ENCODE measurements at regions not wholly inside any gene's neighbourhood (a gene's known extent, or its start where the extent isn't known, plus 50 kb on each side); places are given as distances from the start of the nearest gene placed in this dataset.

DNA sequence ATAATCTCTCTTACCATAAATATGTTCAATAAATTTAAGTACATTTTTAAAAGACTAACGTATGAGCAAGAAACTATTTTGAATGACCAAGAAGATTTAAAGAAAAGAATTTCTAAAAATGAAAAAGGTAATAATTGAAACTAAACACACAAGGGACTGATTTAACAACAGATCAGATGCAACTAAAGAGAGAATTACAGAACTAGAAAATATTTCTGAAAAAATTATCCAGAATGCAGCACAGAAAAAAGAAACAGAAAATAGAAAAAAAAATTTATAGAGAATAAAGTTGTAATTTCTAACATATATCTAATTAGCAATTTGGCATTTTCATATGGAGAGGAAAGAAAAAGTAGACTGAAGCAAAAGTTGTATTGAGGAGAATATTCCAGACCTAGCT, 269.3 kb downstream of the TLE1 start:
- ChIA-PET POLR2A (no interaction called here), CTCF (interaction anchor here (0.6 kb wide), 1 partner anchor 247 kb away, joined by 5 read pairs; no protein-coding TSS in a partner anchor)
- Histone ChIP-seq H3K27ac (ENCODE audit: low read length) (no peak overlapping the region), H3K4me3 (ENCODE audit: low read depth in 2 of 2, low read length in 2 of 2) (no peak overlapping the region), H3K4me1 (ENCODE audit: control insufficient read depth, insufficient read depth, low read length) (no peaks in the 10 kb centered on the region), H3K27me3 (ENCODE audit: control insufficient read depth, insufficient read depth, low read length) (no peaks in the 10 kb centered on the region), H3K9me3 (ENCODE audit: control insufficient read depth, insufficient read depth, low read depth, low read length) (no peaks in the 10 kb centered on the region), H3K36me3 (ENCODE audit: control insufficient read depth, insufficient read depth, low read length) (no peaks in the 10 kb centered on the region)
- BruUV-seq (replicated peaks) = no TSS peak
- TF ChIP-seq POLR2AphosphoS5 (IDR thresholded peaks at IDR 0.05; ENCODE audit: low read depth, low read length) = no peak
- no peak for TF ChIP-seq TCF7L2 (IDR thresholded peaks at IDR 0.05; ENCODE audit: low read depth, low read length)
- TF ChIP-seq, protein P1, sequence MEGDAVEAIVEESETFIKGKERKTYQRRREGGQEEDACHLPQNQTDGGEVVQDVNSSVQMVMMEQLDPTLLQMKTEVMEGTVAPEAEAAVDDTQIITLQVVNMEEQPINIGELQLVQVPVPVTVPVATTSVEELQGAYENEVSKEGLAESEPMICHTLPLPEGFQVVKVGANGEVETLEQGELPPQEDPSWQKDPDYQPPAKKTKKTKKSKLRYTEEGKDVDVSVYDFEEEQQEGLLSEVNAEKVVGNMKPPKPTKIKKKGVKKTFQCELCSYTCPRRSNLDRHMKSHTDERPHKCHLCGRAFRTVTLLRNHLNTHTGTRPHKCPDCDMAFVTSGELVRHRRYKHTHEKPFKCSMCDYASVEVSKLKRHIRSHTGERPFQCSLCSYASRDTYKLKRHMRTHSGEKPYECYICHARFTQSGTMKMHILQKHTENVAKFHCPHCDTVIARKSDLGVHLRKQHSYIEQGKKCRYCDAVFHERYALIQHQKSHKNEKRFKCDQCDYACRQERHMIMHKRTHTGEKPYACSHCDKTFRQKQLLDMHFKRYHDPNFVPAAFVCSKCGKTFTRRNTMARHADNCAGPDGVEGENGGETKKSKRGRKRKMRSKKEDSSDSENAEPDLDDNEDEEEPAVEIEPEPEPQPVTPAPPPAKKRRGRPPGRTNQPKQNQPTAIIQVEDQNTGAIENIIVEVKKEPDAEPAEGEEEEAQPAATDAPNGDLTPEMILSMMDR (IDR thresholded peaks at IDR 0.05) = no peak
- TF ChIP-seq REST (IDR thresholded peaks at IDR 0.05; ENCODE audit: insufficient read depth in 1 of 2, low read depth in 2 of 2, low read length in 1 of 2) = no peak
- no peak for TF ChIP-seq SIN3A (IDR thresholded peaks at IDR 0.05; ENCODE audit: borderline replicate concordance, insufficient read depth, low read depth, low read length)
- intact Hi-C loops (cut with micrococcal nuclease; ENCODE audit: unreplicated experiment) (no loop called here), in situ Hi-C loops (cut with HindIII; ENCODE audit: low pct_unique_long_range_greater_than_20kb, low sequenced_read_pairs) (no loop called here)
- no peak for DNase-seq (ENCODE audit: low read depth, low spot score)
- ATAC-seq = no peak

- Histone ChIP-seq H3K27me3 (ENCODE audit: control insufficient read depth, insufficient read depth, low read length) (no peaks in the 10 kb centered on the region), H3K4me3 (ENCODE audit: low read depth in 2 of 2, low read length in 2 of 2) (no peak overlapping the region), H3K9me3 (ENCODE audit: control insufficient read depth, insufficient read depth, low read depth, low read length) (no peaks in the 10 kb centered on the region), H3K36me3 (ENCODE audit: control insufficient read depth, insufficient read depth, low read length) (no peaks in the 10 kb centered on the region), H3K27ac (ENCODE audit: low read length) (no peak overlapping the region), H3K4me1 (ENCODE audit: control insufficient read depth, insufficient read depth, low read length) (no peaks in the 10 kb centered on the region)
- BruUV-seq (replicated peaks) = no TSS peak
- ChIA-PET POLR2A (no interaction called here), CTCF (no interaction called here)
- DNase-seq (ENCODE audit: low read depth, low spot score) (no peak), ATAC-seq (no peak)
- intact Hi-C loops (cut with micrococcal nuclease; ENCODE audit: unreplicated experiment) = no loop called here
- TF ChIP-seq SIN3A (IDR thresholded peaks at IDR 0.05; ENCODE audit: borderline replicate concordance, insufficient read depth, low read depth, low read length) (no peak), TCF7L2 (IDR thresholded peaks at IDR 0.05; ENCODE audit: low read depth, low read length) (no peak), POLR2AphosphoS5 (IDR thresholded peaks at IDR 0.05; ENCODE audit: low read depth, low read length) (no peak), REST (IDR thresholded peaks at IDR 0.05; ENCODE audit: insufficient read depth in 1 of 2, low read depth in 2 of 2, low read length in 1 of 2) (no peak)
- TF ChIP-seq, protein P1 (IDR thresholded peaks at IDR 0.05) = no peak
- in situ Hi-C loops (cut with HindIII; ENCODE audit: low pct_unique_long_range_greater_than_20kb, low sequenced_read_pairs) = no loop called here
These were observed 271.4 kb downstream of the TLE1 start for GRCh38 chr9:81417941-81418340.

All from Panc1 (cell line).